A172 (cell line): ENCODE measurements at regions not wholly inside any gene's neighbourhood (a gene's known extent, or its start where the extent isn't known, plus 50 kb on each side); places are given as distances from the start of the nearest gene placed in this dataset.

Experiments
- DNase-seq: peaks from one replicate; pipeline ENCODE4 v3.0.0-alpha.2; 2015; ENCODE audit warnings: low spot score

DNA sequence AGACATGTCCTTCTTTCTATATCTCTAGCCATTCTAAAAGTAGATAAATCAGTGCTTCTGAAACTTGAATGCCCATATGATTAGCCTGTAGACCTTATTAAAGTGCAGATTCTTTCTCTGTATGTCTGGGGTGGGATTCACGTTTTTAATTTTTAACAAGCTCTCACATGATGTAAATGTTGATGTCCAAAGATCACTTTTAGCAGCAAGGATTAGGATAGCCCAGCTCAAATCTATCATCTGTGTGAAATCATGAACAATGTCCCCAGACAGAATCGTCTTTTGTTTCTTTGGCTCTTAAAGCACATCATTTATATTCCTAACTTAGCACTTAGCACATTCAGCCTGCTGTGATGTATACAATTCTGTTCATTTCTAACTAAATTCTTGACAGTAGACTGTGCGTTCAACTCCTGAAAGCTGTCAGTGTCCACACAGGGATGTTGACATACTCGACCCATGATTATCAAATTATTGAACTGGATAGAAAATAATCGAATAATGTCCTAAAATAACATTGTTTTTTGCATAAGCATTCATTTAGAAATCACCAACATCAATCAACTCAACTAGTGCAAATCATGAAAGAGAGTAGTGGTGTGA is 102.1 kb upstream of the MLIP start:
- DNase-seq = no peak

DNA sequence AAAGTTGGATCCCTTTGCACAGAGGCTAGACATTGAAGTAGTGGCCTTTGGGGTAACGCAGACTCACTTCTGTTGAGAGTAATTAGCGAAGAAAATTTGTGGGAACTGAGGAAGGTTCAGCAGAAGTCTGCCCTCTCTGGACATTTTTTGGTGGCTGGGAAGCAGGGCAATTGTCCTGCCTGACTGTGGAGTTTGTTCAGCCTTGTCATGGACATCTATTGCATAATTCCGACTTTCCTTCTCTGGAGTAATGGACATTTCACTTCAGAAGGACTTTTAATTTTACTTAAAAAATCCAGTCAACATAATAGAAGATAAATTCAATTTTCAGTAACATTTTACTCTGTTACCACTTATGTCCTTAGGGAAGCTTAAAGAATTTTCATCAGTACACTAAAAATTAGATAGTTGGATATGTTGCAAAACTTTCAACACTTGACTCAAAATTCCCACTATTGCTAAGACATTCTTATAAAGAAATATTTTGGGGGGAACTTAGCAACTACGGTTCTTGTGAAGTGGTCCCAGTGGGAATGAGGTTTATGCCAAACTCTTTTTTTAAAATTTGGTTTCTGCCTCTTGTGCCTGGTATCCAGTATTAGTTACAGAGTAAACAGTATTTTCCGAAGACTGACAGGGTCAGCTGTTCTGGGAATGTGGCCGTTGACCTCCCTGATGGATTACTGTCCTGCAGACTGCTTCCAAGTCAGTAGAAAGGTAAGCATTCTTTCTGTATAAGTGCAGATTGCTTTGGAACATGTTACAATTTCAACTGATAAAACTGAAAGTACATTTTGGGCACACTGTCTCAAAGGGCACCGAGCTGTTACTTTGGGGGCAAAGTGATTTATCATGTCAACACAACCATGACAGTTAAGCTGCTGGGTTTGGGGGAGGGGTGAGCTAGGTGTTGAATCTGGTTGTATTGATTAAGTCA is 100.6 kb upstream of the MLIP start:
- DNase-seq = no peak

- no peak for DNase-seq
These were observed 100.0 kb upstream of the MLIP start for GRCh38 chr6:54011277-54011648.

- no peak for DNase-seq
These were observed 97.3 kb upstream of the MLIP start for GRCh38 chr6:54013966-54014365.

GRCh38 chr6:54014440-54014839 is 96.8 kb upstream of the MLIP start:
- DNase-seq = no peak

GRCh38 chr6:54017877-54018276 is 93.4 kb upstream of the MLIP start:
- DNase-seq = no peak

DNA sequence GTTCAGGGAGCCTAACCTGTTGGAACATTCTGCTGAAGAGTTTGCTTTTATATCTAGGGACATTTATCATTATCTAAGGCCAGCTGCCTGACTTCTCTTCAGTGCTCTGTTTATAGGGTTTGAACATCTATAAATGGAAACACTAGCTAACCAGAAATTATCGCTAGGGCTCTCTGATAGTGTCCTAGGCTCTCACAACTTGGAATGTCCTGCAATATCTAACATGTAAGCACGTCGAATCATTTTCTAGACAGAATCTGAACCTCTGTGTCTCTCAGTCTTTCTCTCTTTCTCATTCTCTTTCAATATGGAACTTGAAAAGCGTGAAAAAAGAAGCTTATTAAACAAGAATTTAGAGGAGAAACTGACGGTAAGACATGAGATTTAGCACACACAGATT is 92.5 kb upstream of the MLIP start:
- DNase-seq = no peak

GRCh38 chr6:54019860-54020259 is 91.4 kb upstream of the MLIP start:
- no peak for DNase-seq

DNA sequence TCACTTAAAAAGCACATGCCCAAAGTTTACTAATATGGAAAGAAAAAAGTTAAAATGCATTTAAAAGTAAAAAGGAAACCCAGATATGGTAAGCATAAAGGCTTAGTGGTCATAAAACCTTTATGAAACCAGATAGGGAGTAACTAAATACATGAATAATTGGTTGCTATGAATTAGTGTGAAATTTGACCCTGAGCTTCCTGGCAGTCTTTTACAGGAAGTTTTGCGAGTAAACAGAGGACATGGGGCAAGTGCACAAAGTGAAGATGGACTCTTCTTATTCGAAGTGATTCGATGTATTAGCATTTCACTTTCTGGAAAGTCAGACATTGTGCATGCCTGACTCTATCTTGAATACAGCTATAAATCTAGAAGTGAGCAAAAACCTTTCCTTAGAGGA is 90.9 kb upstream of the MLIP start:
- no peak for DNase-seq

DNA sequence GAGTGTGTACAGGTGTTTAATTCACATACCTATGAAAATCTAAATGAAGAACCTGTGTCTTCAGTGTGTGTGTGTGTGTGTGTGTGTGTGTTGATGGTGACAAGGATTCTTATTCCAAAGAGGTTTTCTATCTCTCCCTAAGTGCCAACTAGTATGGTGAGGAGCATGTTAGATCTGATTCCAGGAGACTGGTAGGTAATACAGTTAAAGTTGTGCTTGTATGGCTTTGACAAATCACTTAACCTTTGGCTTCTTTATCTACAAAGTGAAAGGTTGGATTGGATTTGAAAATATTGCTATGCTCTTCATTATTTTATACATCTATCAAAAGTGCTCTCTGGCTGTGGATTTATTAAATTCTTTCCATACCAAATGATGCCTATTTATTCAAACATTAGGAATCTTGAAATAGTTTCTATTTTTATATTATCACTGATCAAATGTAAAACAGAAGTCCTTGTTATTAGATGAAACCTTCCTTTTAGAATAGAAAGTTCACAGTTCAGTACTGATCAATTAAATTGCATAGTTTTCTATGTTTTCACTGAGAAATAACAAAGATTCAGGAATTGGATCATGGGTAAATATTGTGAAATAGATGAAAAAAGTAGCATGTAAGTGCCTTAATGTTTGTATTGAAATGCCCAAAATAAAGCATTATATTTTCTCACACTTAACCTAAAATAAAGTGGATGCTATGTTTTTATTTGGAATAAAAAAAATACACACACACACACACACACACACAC is 84.4 kb upstream of the MLIP start:
- DNase-seq = no peak

GRCh38 chr6:54028170-54028569 is 83.1 kb upstream of the MLIP start:
- DNase-seq = no peak

DNA sequence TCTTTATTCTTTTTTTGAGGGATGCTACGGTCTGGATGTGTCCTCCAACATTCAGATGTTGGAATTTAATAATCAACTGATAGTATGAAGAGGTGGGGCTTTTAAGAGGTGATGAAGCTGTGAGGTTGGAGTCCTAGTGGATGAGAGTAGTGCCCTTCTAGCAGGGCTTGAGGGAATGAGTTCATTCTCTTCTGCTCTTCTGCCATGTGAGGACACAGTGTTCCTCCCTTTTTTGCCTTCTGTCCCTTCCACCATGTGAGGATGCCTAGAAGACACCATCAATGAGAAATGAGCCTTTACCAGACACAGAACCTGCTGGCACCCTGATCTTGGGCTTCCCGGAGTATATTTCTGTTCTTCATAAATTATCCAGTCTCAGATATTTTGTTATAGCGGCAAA is 82.1 kb upstream of the MLIP start:
- no peak for DNase-seq

DNA sequence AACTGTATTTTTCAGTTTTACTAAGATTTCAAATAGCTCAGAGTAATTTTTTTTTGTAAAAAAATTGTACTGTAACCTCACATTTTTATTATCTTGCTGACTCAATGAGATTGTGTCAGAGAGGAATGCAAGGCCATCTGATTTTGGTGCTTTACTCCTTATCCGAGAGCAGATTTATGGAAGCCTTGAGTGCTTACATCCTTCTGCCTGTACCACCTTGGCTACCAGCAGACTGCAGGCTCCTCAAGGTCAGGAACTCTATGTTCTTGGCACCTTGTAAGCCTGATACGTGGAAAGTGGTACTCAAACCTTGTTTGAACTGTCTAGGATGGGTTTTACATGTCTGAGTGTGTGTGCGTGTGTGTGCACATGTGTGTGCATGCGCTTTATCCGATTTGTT is 80.1 kb upstream of the MLIP start:
- DNase-seq = peak; percentile 5

- DNase-seq = no peak
These were observed 73.9 kb upstream of the MLIP start for GRCh38 chr6:54037277-54037779.

DNA sequence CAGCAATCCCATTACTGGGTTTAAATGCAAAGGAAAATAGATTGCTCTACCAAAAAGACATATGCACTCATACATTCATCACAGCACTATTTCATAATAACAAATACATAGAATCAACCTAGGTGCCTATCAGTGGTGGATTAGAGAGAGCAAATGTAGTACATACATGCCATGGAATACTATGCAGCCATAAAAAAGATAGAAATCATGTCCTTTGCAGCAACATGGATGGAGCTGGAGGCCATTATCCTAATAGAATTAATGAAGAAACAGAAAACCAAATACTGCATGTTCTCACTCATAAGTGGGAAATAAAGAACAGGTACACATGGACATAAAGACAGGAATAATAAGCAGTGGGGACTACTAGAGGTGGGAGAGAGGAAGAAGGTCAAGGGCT is 70.7 kb upstream of the MLIP start:
- no peak for DNase-seq

- DNase-seq = no peak
These were observed 70.0 kb upstream of the MLIP start for GRCh38 chr6:54041239-54041638.

DNA sequence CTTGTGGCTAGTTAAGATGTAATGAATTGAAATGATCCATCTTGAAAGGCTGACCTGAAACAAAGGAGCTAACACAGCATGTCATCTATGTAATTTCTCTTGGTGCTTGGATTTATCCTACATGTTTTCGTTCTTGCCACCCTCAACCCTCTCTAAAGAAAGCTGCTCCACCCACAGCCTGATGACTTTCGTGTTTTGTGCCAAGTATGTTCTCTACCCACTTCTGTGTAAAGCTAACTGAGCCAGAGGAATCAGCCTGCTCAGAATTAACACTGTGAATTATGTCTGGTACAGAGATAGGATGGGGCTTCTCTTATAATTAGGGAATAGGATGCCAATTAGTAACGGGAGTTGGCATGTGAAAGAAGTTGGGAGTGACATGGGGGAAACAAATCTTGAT is 67.9 kb upstream of the MLIP start:
- no peak for DNase-seq

DNA sequence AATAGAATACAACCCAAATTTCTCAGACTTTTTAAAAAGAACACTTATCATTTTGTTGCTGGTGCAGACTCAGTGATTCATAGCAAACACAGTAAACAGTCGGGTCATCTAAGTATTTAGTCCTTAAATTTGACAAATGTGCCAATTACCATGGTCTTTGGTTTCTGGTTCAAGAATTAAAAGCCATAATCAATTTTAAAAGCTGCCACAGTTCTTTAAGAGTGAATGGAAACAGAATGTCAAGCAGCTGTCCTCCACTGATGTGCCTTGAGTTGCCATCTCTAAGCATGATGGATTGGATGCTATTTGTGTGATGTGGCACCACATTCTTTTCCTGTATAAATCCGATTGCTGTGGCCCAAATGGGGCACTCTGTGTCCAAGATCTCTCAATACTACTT is 67.2 kb upstream of the MLIP start:
- DNase-seq = no peak

- no peak for DNase-seq
These were observed 62.5 kb upstream of the MLIP start for GRCh38 chr6:54048782-54049181.

DNA sequence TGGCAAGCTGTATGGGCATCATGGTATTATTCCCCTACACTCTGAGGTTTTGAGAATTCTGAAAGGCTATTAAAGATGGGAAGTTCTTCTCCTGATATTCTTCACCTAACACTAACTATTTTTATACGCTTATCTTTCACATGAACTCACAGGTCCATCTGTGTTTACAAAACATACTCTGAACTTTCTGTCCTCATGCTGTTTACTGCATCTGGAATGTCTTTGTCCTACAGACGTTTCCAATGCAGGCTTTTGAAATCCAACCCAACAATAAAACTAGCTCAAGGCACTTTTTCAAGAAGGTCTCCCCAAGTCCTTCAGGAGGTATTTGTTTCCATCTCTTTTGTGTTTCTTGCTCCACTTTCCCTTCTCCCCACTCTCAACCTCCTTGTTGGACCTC is 60.5 kb upstream of the MLIP start:
- no peak for DNase-seq

- DNase-seq = peak; percentile 89
These were observed 57.3 kb upstream of the MLIP start for GRCh38 chr6:54053881-54054391.

- DNase-seq = no peak
These were observed 55.1 kb upstream of the MLIP start for GRCh38 chr6:54056105-54056504.
